Neutrophil (primary cell): ENCODE measurements at regions not wholly inside any gene's neighbourhood (a gene's known extent, or its start where the extent isn't known, plus 50 kb on each side); places are given as distances from the start of the nearest gene placed in this dataset.
A peak's percentile ranks its signal among the peaks of the same experiment; 100 is the strongest.

Experiments
- H3K27ac ChIP-seq: fragments of 200-600 bp; sonication (generic); 2 replicates; pipeline ENCODE4 v1.5.1; 2016; ENCODE audit warnings: mild to moderate bottlenecking, moderate library complexity
- H3K27me3 ChIP-seq: fragments of 200-600 bp; sonication (generic); 2 replicates; pipeline ENCODE4 v1.6.0; 2016; ENCODE audit warnings: mild to moderate bottlenecking
- H3K36me3 ChIP-seq: fragments of 200-600 bp; sonication (generic); 2 replicates; pipeline ENCODE4 v1.5.1; 2017
- H3K4me1 ChIP-seq, 2 experiments: fragments of 200-600 bp in 1 of 2; sonication (generic) in 1 of 2; 1 replicate in 1 of 2; 2 replicates in 1 of 2; pipeline versions ENCODE4 v1.5.1 to v1.6.1; 2013 to 2016; ENCODE audit warnings: low read depth in 1 of 2, low read length in 1 of 2, mild to moderate bottlenecking in 1 of 2, moderate library complexity in 1 of 2; ENCODE audit not compliant: control insufficient read depth in 1 of 2, insufficient read depth in 1 of 2
- H3K4me3 ChIP-seq, 2 experiments: fragments of 200-600 bp in 1 of 2; sonication (generic) in 1 of 2; 1 replicate in 1 of 2; 2 replicates in 1 of 2; pipeline ENCODE4 v1.5.1; 2013 to 2016; ENCODE audit warnings: low read depth in 1 of 2, low read length in 1 of 2, mild to moderate bottlenecking in 1 of 2, moderate library complexity in 1 of 2
- H3K9me3 ChIP-seq: fragments of 200-600 bp; sonication (generic); 2 replicates; pipeline ENCODE4 v1.5.1; 2016
- CTCF ChIP-seq: fragments of 200-600 bp; sonication (generic); IDR thresholded peaks from 2 replicates; pipeline ENCODE4 v1.5.1; 2016; ENCODE audit warnings: antibody characterized with exemption

- H3K4me1 ChIP-seq: no peaks in the 10 kb centered on the region
- no peaks in the 10 kb centered on the region for H3K36me3 ChIP-seq
- H3K4me3 ChIP-seq: no peak overlapping the region
- H3K27ac ChIP-seq: no peak overlapping the region
- no peak for TF ChIP-seq CTCF
- no peaks in the 10 kb centered on the region for H3K9me3 ChIP-seq
- H3K27me3 ChIP-seq: no peaks in the 10 kb centered on the region
These were observed 52.6 kb upstream of the OLFM4 start for GRCh38 chr13:52975969-52976368.

GRCh38 chr13:52975161-52975560 lies 53.5 kb upstream of the OLFM4 start:
- Histone ChIP-seq H3K27me3 (no peaks in the 10 kb centered on the region), H3K4me1 (no peaks in the 10 kb centered on the region), H3K9me3 (no peaks in the 10 kb centered on the region), H3K4me3 (no peak overlapping the region), H3K27ac (no peak overlapping the region), H3K36me3 (no peaks in the 10 kb centered on the region)
- no peak for TF ChIP-seq CTCF

- no peak for TF ChIP-seq CTCF
- no peak overlapping the region for H3K27ac ChIP-seq
- no peak overlapping the region for H3K4me3 ChIP-seq
- no peaks in the 10 kb centered on the region for H3K36me3 ChIP-seq
- H3K9me3 ChIP-seq: no peaks in the 10 kb centered on the region
- no peaks in the 10 kb centered on the region for H3K27me3 ChIP-seq
- H3K4me1 ChIP-seq: no peaks in the 10 kb centered on the region
These were observed 53.9 kb upstream of the OLFM4 start for GRCh38 chr13:52974711-52975110.

GRCh38 chr13:52969373-52969772 lies 59.2 kb upstream of the OLFM4 start:
- H3K27me3 ChIP-seq: no peaks in the 10 kb centered on the region
- no peaks in the 10 kb centered on the region for H3K36me3 ChIP-seq
- peaks cover 16 to 20% of the 10 kb centered on the region in 2 experiments for H3K4me1 ChIP-seq
- no peak for TF ChIP-seq CTCF
- no peaks in the 10 kb centered on the region for H3K9me3 ChIP-seq
- no peak overlapping the region for H3K4me3 ChIP-seq
- no peak overlapping the region for H3K27ac ChIP-seq

- no peak overlapping the region for H3K4me3 ChIP-seq
- peak; percentile 67 for TF ChIP-seq CTCF
- H3K27me3 ChIP-seq: no peaks in the 10 kb centered on the region
- H3K36me3 ChIP-seq: no peaks in the 10 kb centered on the region
- H3K9me3 ChIP-seq: no peaks in the 10 kb centered on the region
- peak overlapping the region; percentile 32 for H3K27ac ChIP-seq
- H3K4me1 ChIP-seq: peaks cover 16 to 20% of the 10 kb centered on the region in 2 experiments
These were observed 60.4 kb upstream of the OLFM4 start for GRCh38 chr13:52968074-52968700.
